ENCODE measurements at regions not wholly inside any gene's neighbourhood (a gene's known extent, or its start where the extent isn't known, plus 50 kb on each side); places are given as distances from the start of the nearest gene placed in this dataset.

DNA sequence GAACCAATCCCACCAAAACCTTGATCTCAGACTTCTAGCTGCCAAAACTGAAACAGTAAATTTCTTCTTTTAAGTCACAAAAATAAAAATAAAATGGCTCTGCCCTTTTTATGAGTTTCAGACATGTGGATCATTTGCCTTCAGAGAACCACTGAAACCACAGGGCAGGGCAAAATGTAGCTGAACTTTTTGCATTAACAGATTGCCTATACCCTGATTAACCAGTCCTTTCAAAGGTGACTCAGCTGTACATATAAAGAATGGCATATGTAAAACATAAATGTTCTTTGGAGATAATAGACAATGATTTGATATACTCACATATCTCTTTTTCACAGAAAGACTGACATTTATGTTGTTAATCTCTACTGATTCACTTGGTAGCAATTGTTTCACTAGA, 187.1 kb upstream of the GRIN3A start:
- no peak for TF ChIP-seq TAF1 (IDR thresholded peaks at IDR 0.05; ENCODE audit: low read depth)
- TF ChIP-seq SMC3 (conservative IDR thresholded peaks at IDR 0.05; ENCODE audit: poor library complexity), result no peak
- TF ChIP-seq, protein P1, sequence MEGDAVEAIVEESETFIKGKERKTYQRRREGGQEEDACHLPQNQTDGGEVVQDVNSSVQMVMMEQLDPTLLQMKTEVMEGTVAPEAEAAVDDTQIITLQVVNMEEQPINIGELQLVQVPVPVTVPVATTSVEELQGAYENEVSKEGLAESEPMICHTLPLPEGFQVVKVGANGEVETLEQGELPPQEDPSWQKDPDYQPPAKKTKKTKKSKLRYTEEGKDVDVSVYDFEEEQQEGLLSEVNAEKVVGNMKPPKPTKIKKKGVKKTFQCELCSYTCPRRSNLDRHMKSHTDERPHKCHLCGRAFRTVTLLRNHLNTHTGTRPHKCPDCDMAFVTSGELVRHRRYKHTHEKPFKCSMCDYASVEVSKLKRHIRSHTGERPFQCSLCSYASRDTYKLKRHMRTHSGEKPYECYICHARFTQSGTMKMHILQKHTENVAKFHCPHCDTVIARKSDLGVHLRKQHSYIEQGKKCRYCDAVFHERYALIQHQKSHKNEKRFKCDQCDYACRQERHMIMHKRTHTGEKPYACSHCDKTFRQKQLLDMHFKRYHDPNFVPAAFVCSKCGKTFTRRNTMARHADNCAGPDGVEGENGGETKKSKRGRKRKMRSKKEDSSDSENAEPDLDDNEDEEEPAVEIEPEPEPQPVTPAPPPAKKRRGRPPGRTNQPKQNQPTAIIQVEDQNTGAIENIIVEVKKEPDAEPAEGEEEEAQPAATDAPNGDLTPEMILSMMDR (IDR thresholded peaks at IDR 0.05; ENCODE audit: poor library complexity, severe bottlenecking), result no peak
- TF ChIP-seq MXI1 (conservative IDR thresholded peaks at IDR 0.05; ENCODE audit: poor library complexity, severe bottlenecking), result no peak
- TF ChIP-seq RAD21 (conservative IDR thresholded peaks at IDR 0.05), result no peak
- no peak for TF ChIP-seq EP300 (conservative IDR thresholded peaks at IDR 0.05; ENCODE audit: poor library complexity, severe bottlenecking)
- TF ChIP-seq POLR2AphosphoS5 (IDR thresholded peaks at IDR 0.05), result no peak
- no peak for TF ChIP-seq EZH2 (IDR thresholded peaks at IDR 0.05; ENCODE audit: borderline replicate concordance, insufficient read depth, low read length, poor library complexity, severe bottlenecking)
- TF ChIP-seq, protein P2, sequence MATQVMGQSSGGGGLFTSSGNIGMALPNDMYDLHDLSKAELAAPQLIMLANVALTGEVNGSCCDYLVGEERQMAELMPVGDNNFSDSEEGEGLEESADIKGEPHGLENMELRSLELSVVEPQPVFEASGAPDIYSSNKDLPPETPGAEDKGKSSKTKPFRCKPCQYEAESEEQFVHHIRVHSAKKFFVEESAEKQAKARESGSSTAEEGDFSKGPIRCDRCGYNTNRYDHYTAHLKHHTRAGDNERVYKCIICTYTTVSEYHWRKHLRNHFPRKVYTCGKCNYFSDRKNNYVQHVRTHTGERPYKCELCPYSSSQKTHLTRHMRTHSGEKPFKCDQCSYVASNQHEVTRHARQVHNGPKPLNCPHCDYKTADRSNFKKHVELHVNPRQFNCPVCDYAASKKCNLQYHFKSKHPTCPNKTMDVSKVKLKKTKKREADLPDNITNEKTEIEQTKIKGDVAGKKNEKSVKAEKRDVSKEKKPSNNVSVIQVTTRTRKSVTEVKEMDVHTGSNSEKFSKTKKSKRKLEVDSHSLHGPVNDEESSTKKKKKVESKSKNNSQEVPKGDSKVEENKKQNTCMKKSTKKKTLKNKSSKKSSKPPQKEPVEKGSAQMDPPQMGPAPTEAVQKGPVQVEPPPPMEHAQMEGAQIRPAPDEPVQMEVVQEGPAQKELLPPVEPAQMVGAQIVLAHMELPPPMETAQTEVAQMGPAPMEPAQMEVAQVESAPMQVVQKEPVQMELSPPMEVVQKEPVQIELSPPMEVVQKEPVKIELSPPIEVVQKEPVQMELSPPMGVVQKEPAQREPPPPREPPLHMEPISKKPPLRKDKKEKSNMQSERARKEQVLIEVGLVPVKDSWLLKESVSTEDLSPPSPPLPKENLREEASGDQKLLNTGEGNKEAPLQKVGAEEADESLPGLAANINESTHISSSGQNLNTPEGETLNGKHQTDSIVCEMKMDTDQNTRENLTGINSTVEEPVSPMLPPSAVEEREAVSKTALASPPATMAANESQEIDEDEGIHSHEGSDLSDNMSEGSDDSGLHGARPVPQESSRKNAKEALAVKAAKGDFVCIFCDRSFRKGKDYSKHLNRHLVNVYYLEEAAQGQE (IDR thresholded peaks at IDR 0.05; ENCODE audit: borderline replicate concordance), result no peak
- no peak overlapping the region for H2AFZ ChIP-seq (ENCODE audit: low read depth, low read length)

DNA sequence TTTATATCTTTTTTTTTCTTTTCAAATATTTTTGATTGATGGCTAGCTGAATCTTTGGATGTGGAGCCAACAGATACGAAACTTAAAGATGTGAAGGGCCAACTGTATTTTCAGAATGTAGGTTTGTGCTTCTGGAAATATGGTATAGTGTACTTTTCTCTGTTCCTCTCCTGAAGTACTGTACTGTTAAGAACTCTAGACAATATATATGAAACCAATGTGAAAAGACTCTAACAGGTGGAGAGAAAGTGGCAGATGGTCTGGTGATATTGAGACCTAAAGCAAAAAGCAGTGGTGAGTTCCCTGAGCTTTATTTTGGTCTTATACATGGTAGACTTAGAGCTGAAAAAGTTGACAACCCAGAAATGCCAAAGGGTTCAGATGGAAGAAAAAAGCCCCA, 185.0 kb upstream of the GRIN3A start:
- H3K9ac ChIP-seq (ENCODE audit: low read length), result no peak overlapping the region

More for the DNA sequence above, 187.1 kb upstream of the GRIN3A start:
- Histone ChIP-seq H3K9ac (ENCODE audit: low read length) (no peak overlapping the region), H3K4me2 (ENCODE audit: low read length) (no peak overlapping the region), H3K27ac (ENCODE audit: low read length) (no peak overlapping the region), H4K20me1 (ENCODE audit: insufficient read depth) (no peaks in the 10 kb centered on the region), H3K36me3 (ENCODE audit: insufficient read depth, low read length) (no peaks in the 10 kb centered on the region), H3K79me2 (replicated peaks; ENCODE audit: insufficient read depth, low read length) (no peaks in the 10 kb centered on the region), H3F3A (ENCODE audit: insufficient read depth, low read length, poor library complexity, severe bottlenecking) (no peaks in the 10 kb centered on the region), H3K9me3 (ENCODE audit: low read length) (no peaks in the 10 kb centered on the region), H3K9me2 (ENCODE audit: insufficient read depth, low read length) (no peaks in the 10 kb centered on the region), H3K4me3 (ENCODE audit: low read length) (no peak overlapping the region), H3K27me3 (ENCODE audit: insufficient read depth, low read depth, low read length) (no peaks in the 10 kb centered on the region)

More for the DNA sequence above, 185.0 kb upstream of the GRIN3A start:
- Histone ChIP-seq H3K79me2 (replicated peaks; ENCODE audit: insufficient read depth, low read length) (no peaks in the 10 kb centered on the region), H3K9me3 (ENCODE audit: low read length) (no peaks in the 10 kb centered on the region), H3F3A (ENCODE audit: insufficient read depth, low read length, poor library complexity, severe bottlenecking) (no peaks in the 10 kb centered on the region), H2AFZ (ENCODE audit: low read depth, low read length) (no peak overlapping the region), H3K27ac (ENCODE audit: low read length) (no peak overlapping the region), H3K36me3 (ENCODE audit: insufficient read depth, low read length) (no peaks in the 10 kb centered on the region), H3K4me2 (ENCODE audit: low read length) (no peak overlapping the region), H3K4me3 (ENCODE audit: low read length) (no peak overlapping the region), H4K20me1 (ENCODE audit: insufficient read depth) (no peaks in the 10 kb centered on the region), H3K9me2 (ENCODE audit: insufficient read depth, low read length) (no peaks in the 10 kb centered on the region), H3K27me3 (ENCODE audit: insufficient read depth, low read depth, low read length) (no peaks in the 10 kb centered on the region)
- TF ChIP-seq, protein P1 (IDR thresholded peaks at IDR 0.05; ENCODE audit: poor library complexity, severe bottlenecking), result no peak
- no peak for TF ChIP-seq TAF1 (IDR thresholded peaks at IDR 0.05; ENCODE audit: low read depth)
- TF ChIP-seq MXI1 (conservative IDR thresholded peaks at IDR 0.05; ENCODE audit: poor library complexity, severe bottlenecking), result no peak
- no peak for TF ChIP-seq SMC3 (conservative IDR thresholded peaks at IDR 0.05; ENCODE audit: poor library complexity)
- TF ChIP-seq, protein P2 (IDR thresholded peaks at IDR 0.05; ENCODE audit: borderline replicate concordance), result no peak
- no peak for TF ChIP-seq POLR2AphosphoS5 (IDR thresholded peaks at IDR 0.05)
- no peak for TF ChIP-seq EZH2 (IDR thresholded peaks at IDR 0.05; ENCODE audit: borderline replicate concordance, insufficient read depth, low read length, poor library complexity, severe bottlenecking)
- no peak for TF ChIP-seq RAD21 (conservative IDR thresholded peaks at IDR 0.05)
- TF ChIP-seq EP300 (conservative IDR thresholded peaks at IDR 0.05; ENCODE audit: poor library complexity, severe bottlenecking), result no peak

All from neural cell (in vitro differentiated cells).